ENCODE measurements at regions not wholly inside any gene's neighbourhood (a gene's known extent, or its start where the extent isn't known, plus 50 kb on each side); places are given as distances from the start of the nearest gene placed in this dataset.

DNA sequence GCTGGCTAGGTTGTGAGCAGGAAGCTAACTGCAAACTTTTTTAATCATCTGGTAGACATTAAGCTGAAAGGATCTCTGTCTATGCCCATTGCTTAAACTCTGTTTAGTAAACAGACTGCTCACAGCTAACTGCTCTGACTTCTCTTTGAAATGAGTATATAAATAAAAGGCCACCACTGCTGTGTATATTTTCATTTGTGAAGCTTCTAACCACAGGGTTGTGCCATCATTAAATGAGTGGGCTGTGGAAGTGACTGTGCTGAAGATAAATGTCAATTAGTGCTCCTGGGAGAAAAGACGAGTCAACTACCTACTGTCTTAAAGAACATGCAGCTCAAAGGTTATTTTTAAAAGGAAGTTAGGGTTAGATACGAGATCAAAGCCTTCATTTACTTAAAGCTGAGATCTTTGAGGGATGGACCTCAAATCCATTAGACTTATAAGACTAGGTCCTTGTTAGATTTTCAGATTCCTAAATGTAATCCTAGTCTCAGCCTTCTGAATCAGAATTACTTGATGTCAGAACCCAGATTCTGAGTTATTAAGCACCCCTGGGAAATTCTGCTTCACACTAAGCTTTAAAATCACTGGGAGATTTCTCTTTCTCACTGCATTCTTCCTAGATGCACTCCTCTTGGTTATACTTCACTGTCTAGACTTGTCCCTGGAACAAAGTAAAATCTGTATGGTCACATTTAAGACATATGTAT lies 213.1 kb upstream of the FLRT2 start:
- TF ChIP-seq, protein P1, sequence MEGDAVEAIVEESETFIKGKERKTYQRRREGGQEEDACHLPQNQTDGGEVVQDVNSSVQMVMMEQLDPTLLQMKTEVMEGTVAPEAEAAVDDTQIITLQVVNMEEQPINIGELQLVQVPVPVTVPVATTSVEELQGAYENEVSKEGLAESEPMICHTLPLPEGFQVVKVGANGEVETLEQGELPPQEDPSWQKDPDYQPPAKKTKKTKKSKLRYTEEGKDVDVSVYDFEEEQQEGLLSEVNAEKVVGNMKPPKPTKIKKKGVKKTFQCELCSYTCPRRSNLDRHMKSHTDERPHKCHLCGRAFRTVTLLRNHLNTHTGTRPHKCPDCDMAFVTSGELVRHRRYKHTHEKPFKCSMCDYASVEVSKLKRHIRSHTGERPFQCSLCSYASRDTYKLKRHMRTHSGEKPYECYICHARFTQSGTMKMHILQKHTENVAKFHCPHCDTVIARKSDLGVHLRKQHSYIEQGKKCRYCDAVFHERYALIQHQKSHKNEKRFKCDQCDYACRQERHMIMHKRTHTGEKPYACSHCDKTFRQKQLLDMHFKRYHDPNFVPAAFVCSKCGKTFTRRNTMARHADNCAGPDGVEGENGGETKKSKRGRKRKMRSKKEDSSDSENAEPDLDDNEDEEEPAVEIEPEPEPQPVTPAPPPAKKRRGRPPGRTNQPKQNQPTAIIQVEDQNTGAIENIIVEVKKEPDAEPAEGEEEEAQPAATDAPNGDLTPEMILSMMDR (IDR thresholded peaks at IDR 0.05; ENCODE audit: borderline replicate concordance, control extremely low read depth, extremely low read depth, insufficient read depth, missing control alignments) = no peak
- no peak for DNase-seq (ENCODE audit: low spot score)
- in situ Hi-C loops (cut with MboI; ENCODE audit: low sequenced_read_pairs, unreplicated experiment) = no loop called here

DNA sequence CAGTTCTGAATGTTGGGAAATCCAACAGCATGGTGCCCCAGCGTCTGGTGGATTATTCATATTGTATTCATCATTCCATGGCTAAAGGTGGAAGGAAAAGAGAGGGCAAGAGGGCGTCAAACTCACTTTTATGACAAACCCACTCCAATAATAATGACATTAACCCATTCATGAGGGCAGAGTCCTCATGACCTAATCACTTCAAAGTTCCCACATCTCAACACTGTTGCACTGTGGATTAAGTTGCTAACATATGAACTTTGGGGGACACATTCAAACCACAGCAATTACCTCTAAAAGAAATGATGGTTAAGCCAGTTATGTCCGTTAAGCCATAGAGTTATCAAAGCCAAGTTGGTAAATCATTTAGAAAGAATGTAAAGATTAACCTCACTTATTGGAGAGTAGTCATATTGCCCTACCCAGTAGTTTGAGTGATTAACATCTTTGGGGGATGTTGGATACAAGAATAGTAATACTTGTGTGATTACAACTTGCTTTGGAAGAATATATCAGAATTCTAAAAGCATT lies 212.4 kb upstream of the FLRT2 start:
- TF ChIP-seq, protein P1 (IDR thresholded peaks at IDR 0.05; ENCODE audit: borderline replicate concordance, control extremely low read depth, extremely low read depth, insufficient read depth, missing control alignments) = no peak
- in situ Hi-C loops (cut with MboI; ENCODE audit: low sequenced_read_pairs, unreplicated experiment) = no loop called here
- no peak for DNase-seq (ENCODE audit: low spot score)

- DNase-seq (ENCODE audit: low spot score) = no peak
- in situ Hi-C loops (cut with MboI; ENCODE audit: low sequenced_read_pairs, unreplicated experiment) = no loop called here
- TF ChIP-seq, protein P1 (IDR thresholded peaks at IDR 0.05; ENCODE audit: borderline replicate concordance, control extremely low read depth, extremely low read depth, insufficient read depth, missing control alignments) = no peak
Observed at GRCh38 chr14:85319101-85319500, 210.8 kb upstream of the FLRT2 start.

GRCh38 chr14:85319998-85320630 lies 209.8 kb upstream of the FLRT2 start:
- in situ Hi-C loops (cut with MboI; ENCODE audit: low sequenced_read_pairs, unreplicated experiment) = no loop called here
- TF ChIP-seq, protein P1 (IDR thresholded peaks at IDR 0.05; ENCODE audit: borderline replicate concordance, control extremely low read depth, extremely low read depth, insufficient read depth, missing control alignments) = no peak
- no peak for DNase-seq (ENCODE audit: low spot score)

- TF ChIP-seq, protein P1 (IDR thresholded peaks at IDR 0.05; ENCODE audit: borderline replicate concordance, control extremely low read depth, extremely low read depth, insufficient read depth, missing control alignments) = no peak
- no peak for DNase-seq (ENCODE audit: low spot score)
- in situ Hi-C loops (cut with MboI; ENCODE audit: low sequenced_read_pairs, unreplicated experiment) = no loop called here
Observed at GRCh38 chr14:85325134-85326017, 204.6 kb upstream of the FLRT2 start.

DNA sequence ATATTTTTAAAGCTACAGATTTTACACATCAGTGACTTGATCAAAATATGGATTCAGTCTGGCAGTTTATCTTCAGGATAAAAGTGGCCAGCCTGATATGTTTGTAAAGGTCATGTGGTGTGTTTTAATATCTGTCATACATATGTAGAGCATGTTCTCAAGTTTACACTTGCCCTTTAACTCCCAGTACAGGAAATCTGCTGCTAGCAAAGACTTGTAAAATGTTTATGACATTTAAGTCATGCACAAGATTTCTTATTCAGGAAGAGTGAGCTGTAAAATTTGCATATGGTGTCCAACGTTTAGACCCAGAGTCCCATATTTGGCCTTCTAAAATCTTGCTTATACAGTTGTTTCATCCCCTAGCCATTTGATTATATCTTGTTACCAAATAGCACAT lies 197.5 kb upstream of the FLRT2 start:
- no peak for DNase-seq (ENCODE audit: low spot score)
- in situ Hi-C loops (cut with MboI; ENCODE audit: low sequenced_read_pairs, unreplicated experiment) = no loop called here
- TF ChIP-seq, protein P1 (IDR thresholded peaks at IDR 0.05; ENCODE audit: borderline replicate concordance, control extremely low read depth, extremely low read depth, insufficient read depth, missing control alignments) = no peak

All from GM13976 (cell line).